ENCODE measurements at regions not wholly inside any gene's neighbourhood (a gene's known extent, or its start where the extent isn't known, plus 50 kb on each side); places are given as distances from the start of the nearest gene placed in this dataset.

DNA sequence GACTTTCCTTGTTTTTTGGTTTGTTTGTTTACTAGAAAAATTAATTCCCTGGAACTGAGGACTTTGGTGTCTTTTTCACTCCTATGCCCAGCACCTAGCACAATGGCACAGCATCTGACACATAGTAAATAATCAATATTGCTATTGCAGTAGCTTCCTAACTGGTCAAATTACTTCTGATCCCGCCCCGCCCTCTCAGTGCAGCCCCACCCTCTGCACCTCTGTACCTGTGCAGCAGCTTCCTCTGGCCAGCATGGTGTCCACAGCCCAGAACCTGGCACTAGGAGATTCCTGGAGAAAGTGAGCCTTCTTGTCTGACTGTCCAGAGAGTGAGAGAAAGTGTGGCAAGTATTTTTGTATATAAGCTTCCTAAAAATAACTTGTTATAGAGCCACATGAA is 343.2 kb downstream of the ZNF608 start:
- TF ChIP-seq, protein P1, sequence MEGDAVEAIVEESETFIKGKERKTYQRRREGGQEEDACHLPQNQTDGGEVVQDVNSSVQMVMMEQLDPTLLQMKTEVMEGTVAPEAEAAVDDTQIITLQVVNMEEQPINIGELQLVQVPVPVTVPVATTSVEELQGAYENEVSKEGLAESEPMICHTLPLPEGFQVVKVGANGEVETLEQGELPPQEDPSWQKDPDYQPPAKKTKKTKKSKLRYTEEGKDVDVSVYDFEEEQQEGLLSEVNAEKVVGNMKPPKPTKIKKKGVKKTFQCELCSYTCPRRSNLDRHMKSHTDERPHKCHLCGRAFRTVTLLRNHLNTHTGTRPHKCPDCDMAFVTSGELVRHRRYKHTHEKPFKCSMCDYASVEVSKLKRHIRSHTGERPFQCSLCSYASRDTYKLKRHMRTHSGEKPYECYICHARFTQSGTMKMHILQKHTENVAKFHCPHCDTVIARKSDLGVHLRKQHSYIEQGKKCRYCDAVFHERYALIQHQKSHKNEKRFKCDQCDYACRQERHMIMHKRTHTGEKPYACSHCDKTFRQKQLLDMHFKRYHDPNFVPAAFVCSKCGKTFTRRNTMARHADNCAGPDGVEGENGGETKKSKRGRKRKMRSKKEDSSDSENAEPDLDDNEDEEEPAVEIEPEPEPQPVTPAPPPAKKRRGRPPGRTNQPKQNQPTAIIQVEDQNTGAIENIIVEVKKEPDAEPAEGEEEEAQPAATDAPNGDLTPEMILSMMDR (IDR thresholded peaks at IDR 0.05) = no peak
- no peak for TF ChIP-seq POLR2AphosphoS5 (IDR thresholded peaks at IDR 0.05)
